NCI-H82 (cell line): ENCODE measurements at regions not wholly inside any gene's neighbourhood (a gene's known extent, or its start where the extent isn't known, plus 50 kb on each side); places are given as distances from the start of the nearest gene placed in this dataset.

ENCODE experiments used
- DNase-seq: peaks from one replicate; lab custom pipeline; 2025; lab: John Stamatoyannopoulos, UW

- no peak for DNase-seq
Measured at GRCh38 chr20:20933142-20933958, 172.8 kb downstream of the LINC00237 start.

- DNase-seq: no peak
Measured at GRCh38 chr20:20932156-20932555, 174.0 kb downstream of the LINC00237 start.

DNA sequence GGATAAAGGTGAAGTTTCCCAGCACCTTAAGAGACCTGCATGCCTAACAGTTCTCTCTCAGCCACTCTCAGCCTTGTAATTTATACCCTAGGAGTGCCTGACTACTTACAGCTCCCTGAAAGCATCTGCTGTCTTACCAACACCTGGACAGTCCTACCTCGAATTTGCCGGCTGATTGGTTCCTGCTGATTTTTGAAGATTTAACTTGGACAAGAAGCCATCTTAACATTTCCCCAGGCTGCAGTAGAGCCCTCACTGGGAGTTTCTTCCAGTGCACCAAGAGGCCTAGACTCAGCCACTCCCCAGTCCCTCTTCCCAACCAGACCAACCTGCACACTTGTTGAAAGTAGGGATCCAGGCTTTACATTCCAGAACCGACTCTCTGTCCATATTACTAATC lies 174.5 kb downstream of the LINC00237 start:
- no peak for DNase-seq

DNA sequence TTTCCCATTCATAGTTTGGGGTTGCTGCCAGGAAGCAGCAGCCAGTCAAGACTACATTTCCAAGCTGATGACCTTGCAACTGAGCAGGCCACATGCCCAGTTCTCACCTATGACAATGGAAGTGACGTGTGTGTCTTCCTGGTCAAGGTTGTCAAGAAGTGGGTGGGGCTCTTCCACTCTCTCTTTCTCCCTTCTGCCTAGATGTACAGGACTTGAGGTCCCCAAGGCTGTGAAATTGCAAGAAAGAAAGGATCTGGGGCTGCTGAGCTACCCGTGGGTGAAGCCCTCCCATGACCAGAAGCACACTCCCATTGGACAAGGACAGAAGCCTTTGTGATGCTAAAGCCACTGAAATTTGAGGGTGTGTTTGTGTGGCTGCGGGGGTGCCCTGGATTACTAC lies 175.1 kb downstream of the LINC00237 start:
- DNase-seq: no peak

GRCh38 chr20:20930500-20930899 lies 175.7 kb downstream of the LINC00237 start:
- no peak for DNase-seq

DNA sequence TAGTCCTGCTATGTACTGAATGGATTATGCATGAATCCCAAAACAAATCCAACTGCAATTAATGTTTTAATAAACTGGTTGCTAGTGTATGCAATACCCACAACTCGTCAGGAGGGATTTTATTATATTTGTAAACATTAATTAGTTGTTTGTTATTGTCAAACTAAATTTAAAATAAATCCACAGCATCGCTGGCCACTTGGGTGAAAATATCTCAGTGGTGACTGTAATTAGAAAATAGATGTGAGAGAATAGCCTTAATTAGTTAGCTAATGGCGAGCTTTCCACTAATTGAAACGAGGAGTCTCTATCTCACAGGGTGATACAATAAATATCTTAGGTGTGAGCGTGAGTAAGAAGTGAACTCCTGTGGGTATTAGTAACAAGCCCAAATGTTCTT lies 176.8 kb downstream of the LINC00237 start:
- no peak for DNase-seq

GRCh38 chr20:20926222-20926905 lies 179.8 kb downstream of the LINC00237 start:
- no peak for DNase-seq

DNA sequence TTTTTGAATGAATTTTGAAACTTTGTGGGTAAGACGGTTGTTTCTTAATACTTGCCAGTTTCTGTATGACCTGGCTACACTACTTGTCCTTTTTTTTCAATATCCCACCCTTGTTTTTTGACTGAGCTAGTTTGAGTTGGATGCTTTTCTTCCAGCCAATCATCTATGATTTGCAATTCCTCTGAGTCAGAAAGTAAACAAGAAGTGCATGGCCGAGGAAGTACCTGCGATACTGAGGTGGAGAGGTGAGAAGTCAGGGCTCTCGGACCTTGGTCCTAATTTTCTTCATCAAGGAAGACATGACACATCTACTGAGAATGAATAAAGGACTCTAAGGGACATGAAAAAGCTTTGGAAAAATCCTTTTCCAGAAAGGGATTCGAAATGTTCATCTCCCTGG lies 185.7 kb downstream of the LINC00237 start:
- DNase-seq: no peak

- no peak for DNase-seq
Measured at GRCh38 chr20:20915844-20916243, 190.3 kb downstream of the LINC00237 start.

DNA sequence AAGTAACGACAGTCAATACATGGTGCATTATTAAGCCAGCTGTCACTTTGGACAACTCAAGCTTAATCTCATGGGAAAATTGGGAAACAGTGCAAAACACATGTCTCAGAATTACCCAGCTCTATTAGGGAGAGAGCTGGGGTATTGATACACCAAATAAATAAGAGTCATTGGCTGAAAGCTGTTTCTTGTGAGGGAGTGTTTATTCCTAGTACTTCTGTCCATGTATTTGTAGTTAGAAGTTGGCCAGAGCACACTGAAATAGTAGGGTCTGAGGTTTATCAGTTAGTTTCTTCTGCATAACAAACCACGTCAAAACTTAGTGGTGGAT lies 192.0 kb upstream of the RALGAPA2 start:
- DNase-seq: no peak

- DNase-seq: no peak
Measured at GRCh38 chr20:20903773-20904500, 191.5 kb upstream of the RALGAPA2 start.

DNA sequence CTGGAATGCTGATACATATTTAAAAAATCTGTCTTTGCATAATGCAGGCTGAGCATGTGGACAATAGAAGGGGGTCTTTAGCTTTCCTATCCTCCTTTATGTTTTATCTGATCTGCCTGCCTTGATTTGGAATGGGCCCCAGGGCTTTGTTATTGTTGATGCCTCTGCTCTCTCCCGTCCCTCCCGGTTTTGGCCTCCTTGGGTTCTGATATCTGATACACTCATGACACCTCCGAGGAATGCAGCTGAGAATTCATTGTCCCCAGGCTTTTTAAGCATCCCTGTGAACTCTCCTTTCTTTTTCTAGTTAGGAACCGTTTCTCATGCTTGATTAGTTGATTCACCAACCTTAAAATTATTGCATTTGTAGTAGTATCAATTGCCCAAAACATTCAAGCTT lies 185.5 kb upstream of the RALGAPA2 start:
- DNase-seq: no peak

- DNase-seq: no peak
Measured at GRCh38 chr20:20897145-20897544, 184.7 kb upstream of the RALGAPA2 start.

GRCh38 chr20:20896606-20897005 lies 184.2 kb upstream of the RALGAPA2 start:
- no peak for DNase-seq

- DNase-seq: no peak
Measured at GRCh38 chr20:20895537-20895936, 183.1 kb upstream of the RALGAPA2 start.

- no peak for DNase-seq
Measured at GRCh38 chr20:20894753-20895152, 182.3 kb upstream of the RALGAPA2 start.

- no peak for DNase-seq
Measured at GRCh38 chr20:20894280-20894679, 181.8 kb upstream of the RALGAPA2 start.

DNA sequence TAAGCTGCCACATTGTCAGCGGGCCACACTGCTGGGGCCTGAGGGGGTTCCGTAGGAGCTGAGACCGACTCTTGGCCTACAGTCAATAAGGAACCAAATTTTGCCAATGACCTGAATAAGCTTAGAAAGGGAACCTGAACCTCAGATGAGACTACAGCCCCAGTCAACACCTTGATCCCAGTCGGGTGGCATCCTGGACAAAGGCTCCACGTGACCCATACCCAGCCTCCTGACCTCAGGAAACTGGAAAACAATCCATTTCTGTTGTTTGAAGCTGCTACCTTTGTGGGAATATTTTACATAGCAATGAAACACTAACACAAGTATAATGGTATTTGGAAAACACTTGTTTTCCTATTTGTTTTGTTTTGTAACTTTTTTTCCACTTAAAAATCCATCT lies 179.9 kb upstream of the RALGAPA2 start:
- DNase-seq: no peak

- DNase-seq: no peak
Measured at GRCh38 chr20:20890751-20891150, 178.3 kb upstream of the RALGAPA2 start.

GRCh38 chr20:20888936-20889335 lies 176.5 kb upstream of the RALGAPA2 start:
- no peak for DNase-seq

- DNase-seq: no peak
Measured at GRCh38 chr20:20888266-20888656, 175.8 kb upstream of the RALGAPA2 start.

GRCh38 chr20:20887593-20888265 lies 175.3 kb upstream of the RALGAPA2 start:
- no peak for DNase-seq

GRCh38 chr20:20881808-20882207 lies 169.4 kb upstream of the RALGAPA2 start:
- no peak for DNase-seq
